IMR-90 (cell line): ENCODE measurements at regions not wholly inside any gene's neighbourhood (a gene's known extent, or its start where the extent isn't known, plus 50 kb on each side); places are given as distances from the start of the nearest gene placed in this dataset.

ENCODE experiments used
- ATAC-seq: fragments of 200-7000 bp; cut with Tn5 transposase; 2 replicates; pipeline ENCODE4 v1.9.1; 2020; ENCODE audit warnings: low read depth, mild to moderate bottlenecking, moderate library complexity
- BruUV-seq: library from RNA; stranded (reverse); fragments of 400-500 nt; replicated peaks from 2 replicates; lab custom pipeline; 2021; lab: Mats Ljungman, UMichigan
- CTCF ChIA-PET: fragments of 300-600 bp; formaldehyde crosslinking; extraction: SDS; loops from one replicate; lab custom pipeline; 2021; ENCODE audit warnings: antibody characterized with exemption; lab: Yijun Ruan, JAX
- POLR2A ChIA-PET: fragments of 300-600 bp; sonication (Branson Sonifier 250); formaldehyde crosslinking; loops from one replicate; lab custom pipeline; 2022; ENCODE audit warnings: antibody characterized with exemption; ENCODE audit not compliant: unreplicated experiment; lab: Charles Lee
- DNase-seq: peaks from one replicate; pipeline ENCODE4 v3.0.0; 2013
- H2AFZ ChIP-seq: replicated peaks from 2 replicates; pipeline ENCODE3; 2013; ENCODE audit warnings: low read length, mild to moderate bottlenecking; ENCODE audit not compliant: poor library complexity
- H2AK5ac ChIP-seq: 2 replicates; pipeline ENCODE4 v1.6.1; 2013; ENCODE audit warnings: low read depth, low read length, inconsistent platforms
- H2AK9ac ChIP-seq: replicated peaks from 2 replicates; pipeline ENCODE3; 2013; ENCODE audit warnings: mild to moderate bottlenecking, low read depth, low read length, moderate library complexity; ENCODE audit not compliant: poor library complexity
- H2BK120ac ChIP-seq: 2 replicates; pipeline ENCODE4 v1.6.1; 2013; ENCODE audit warnings: low read depth, low read length, inconsistent platforms
- H2BK15ac ChIP-seq: 3 replicates; pipeline ENCODE4 v1.6.1; 2013; ENCODE audit warnings: low read depth, low read length, inconsistent platforms
- H2BK20ac ChIP-seq: 2 replicates; pipeline ENCODE4 v1.6.1; 2013; ENCODE audit warnings: low read depth, mild to moderate bottlenecking, inconsistent platforms, low read length, moderate library complexity
- H2BK5ac ChIP-seq: 2 replicates; pipeline ENCODE4 v1.6.1; 2013; ENCODE audit warnings: mild to moderate bottlenecking, low read depth, low read length, inconsistent platforms; ENCODE audit not compliant: poor library complexity, severe bottlenecking
- H3K14ac ChIP-seq: replicated peaks from 2 replicates; pipeline ENCODE4 v1.6.1; 2013; ENCODE audit warnings: low read depth, low read length, inconsistent platforms
- H3K18ac ChIP-seq: 2 replicates; pipeline ENCODE4 v1.6.1; 2013; ENCODE audit warnings: low read depth, low read length, control low read depth
- H3K23ac ChIP-seq: 2 replicates; pipeline ENCODE4 v1.6.1; 2013; ENCODE audit warnings: low read depth, low read length, inconsistent platforms
- H3K27ac ChIP-seq: 2 replicates; pipeline ENCODE4 v1.5.1; 2013; ENCODE audit warnings: mild to moderate bottlenecking, control low read depth, low read length; ENCODE audit not compliant: insufficient read depth
- H3K27me3 ChIP-seq: 2 replicates; pipeline ENCODE4 v1.6.1; 2013; ENCODE audit warnings: low read length; ENCODE audit not compliant: control insufficient read depth, insufficient read depth
- H3K36me3 ChIP-seq: 2 replicates; pipeline ENCODE4 v1.6.1; 2013; ENCODE audit warnings: low read length, mixed read lengths; ENCODE audit not compliant: control insufficient read depth, insufficient read depth
- H3K4ac ChIP-seq: 2 replicates; pipeline ENCODE4 v1.6.1; 2013; ENCODE audit warnings: low read depth, low read length, inconsistent platforms
- H3K4me1 ChIP-seq: 2 replicates; pipeline ENCODE4 v1.6.1; 2013; ENCODE audit warnings: low read length, mixed read lengths; ENCODE audit not compliant: control insufficient read depth, insufficient read depth
- H3K4me2 ChIP-seq: 2 replicates; pipeline ENCODE4 v1.6.1; 2013; ENCODE audit warnings: low read depth, mild to moderate bottlenecking, control low read depth, low read length, moderate library complexity
- H3K4me3 ChIP-seq: 2 replicates; pipeline ENCODE4 v1.5.1; 2013; ENCODE audit warnings: low read depth, mild to moderate bottlenecking, control low read depth, low read length, moderate library complexity; ENCODE audit not compliant: insufficient read depth
- H3K56ac ChIP-seq: 2 replicates; pipeline ENCODE4 v1.6.1; 2013; ENCODE audit warnings: low read length, inconsistent platforms; ENCODE audit not compliant: insufficient read depth; ENCODE audit errors: extremely low read depth
- H3K79me1 ChIP-seq, 2 experiments: 2 replicates each; pipeline ENCODE4 v1.6.1; 2013; ENCODE audit warnings: low read length in 2 of 2, inconsistent platforms in 1 of 2, low read depth in 1 of 2
- H3K9ac ChIP-seq: 2 replicates; pipeline ENCODE4 v1.6.1; 2013; ENCODE audit warnings: low read depth, low read length, control low read depth
- H3K9me1 ChIP-seq: 2 replicates; pipeline ENCODE4 v1.6.1; 2013; ENCODE audit warnings: low read length, inconsistent platforms; ENCODE audit not compliant: insufficient read depth
- H3K9me3 ChIP-seq: 2 replicates; pipeline ENCODE4 v1.6.1; 2013; ENCODE audit warnings: low read length; ENCODE audit not compliant: control insufficient read depth, insufficient read depth
- H4K20me1 ChIP-seq: 2 replicates; pipeline ENCODE4 v1.6.1; 2013; ENCODE audit warnings: low read length, inconsistent platforms; ENCODE audit not compliant: insufficient read depth
- H4K5ac ChIP-seq: 2 replicates; pipeline ENCODE4 v1.6.1; 2013; ENCODE audit warnings: mild to moderate bottlenecking, low read depth, low read length, control low read depth
- H4K8ac ChIP-seq, 2 experiments: 2 replicates each; pipeline ENCODE4 v1.6.1; 2013; ENCODE audit warnings: low read depth in 2 of 2, low read length in 2 of 2, control low read depth in 1 of 2, inconsistent platforms in 1 of 2
- H4K91ac ChIP-seq: 2 replicates; pipeline ENCODE4 v1.6.1; 2013; ENCODE audit warnings: low read depth, low read length, inconsistent platforms; ENCODE audit not compliant: insufficient read depth
- BHLHE40 ChIP-seq: fragments of 150-350 bp; IDR thresholded peaks from 2 replicates; pipeline ENCODE4 v1.6.1; 2016; ENCODE audit warnings: mild to moderate bottlenecking, low read depth, low read length
- CEBPB ChIP-seq: IDR thresholded peaks from 2 replicates; pipeline ENCODE4 v1.6.1; 2012; ENCODE audit warnings: low read depth, low read length, improper control_type of control experiment
- CHD1 ChIP-seq: IDR thresholded peaks from 2 replicates; pipeline ENCODE4 v1.6.1; 2012; ENCODE audit warnings: low read depth, low read length, improper control_type of control experiment
- CTCF ChIP-seq: conservative IDR thresholded peaks from 2 replicates; pipeline ENCODE4 v1.5.1; 2012; ENCODE audit warnings: mild to moderate bottlenecking, low read depth, low read length, improper control_type of control experiment
- ELK1 ChIP-seq: fragments of 150-350 bp; IDR thresholded peaks from 2 replicates; pipeline ENCODE4 v1.6.1; 2016; ENCODE audit warnings: low read depth, mild to moderate bottlenecking, low read length, moderate library complexity, borderline replicate concordance
- MAFK ChIP-seq: IDR thresholded peaks from 2 replicates; pipeline ENCODE4 v1.6.1; 2012; ENCODE audit warnings: low read depth, low read length, improper control_type of control experiment
- MAZ ChIP-seq: IDR thresholded peaks from 2 replicates; pipeline ENCODE4 v1.6.1; 2012; ENCODE audit warnings: low read depth, mild to moderate bottlenecking, low read length, improper control_type of control experiment, moderate library complexity, borderline replicate concordance
- MXI1 ChIP-seq: IDR thresholded peaks from 2 replicates; pipeline ENCODE4 v1.6.1; 2012; ENCODE audit warnings: low read depth, mild to moderate bottlenecking, low read length, moderate library complexity, borderline replicate concordance
- POLR2A ChIP-seq: IDR thresholded peaks from 2 replicates; pipeline ENCODE4 v1.6.1; 2012; ENCODE audit warnings: mild to moderate bottlenecking, low read depth, low read length
- RAD21 ChIP-seq: IDR thresholded peaks from 2 replicates; pipeline ENCODE4 v1.6.1; 2012; ENCODE audit warnings: low read length, improper control_type of control experiment
- RFX5 ChIP-seq: IDR thresholded peaks from 2 replicates; pipeline ENCODE4 v1.8.0; 2012; ENCODE audit warnings: low read depth, mild to moderate bottlenecking, low read length, moderate library complexity
- SMC3 ChIP-seq: fragments of 150-350 bp; IDR thresholded peaks from 2 replicates; pipeline ENCODE4 v1.6.1; 2016; ENCODE audit warnings: low read depth, mild to moderate bottlenecking, antibody characterized with exemption, low read length, moderate library complexity
- USF2 ChIP-seq: fragments of 150-350 bp; IDR thresholded peaks from 2 replicates; pipeline ENCODE4 v1.6.1; 2017; ENCODE audit warnings: mild to moderate bottlenecking, antibody characterized with exemption, low read length, low read depth
- WGBS, 2 experiments: methylation state at CpG; one replicate each; pipeline versions ENCODE4 v1.1.5 to v1.1.7; 2013; ENCODE audit warnings: missing lambda C conversion rate in 2 of 2; ENCODE audit not compliant: insufficient read length in 1 of 2; ENCODE audit errors: extremely low coverage in 2 of 2; 5-methylcytosine and 5-hydroxymethylcytosine counted together
- dilution Hi-C: fragments of 300-500 bp; cut with HindIII; formaldehyde crosslinking; loops from one replicate; pipeline ENCODE4 v1.14.3; 2018; ENCODE audit warnings: low sequenced_read_pairs; ENCODE audit not compliant: unreplicated experiment
- in situ Hi-C: fragments of 300-500 bp; cut with MboI; formaldehyde crosslinking; loops from 3 replicates; pipeline ENCODE4 v1.14.3; 2019; ENCODE audit warnings: low sequenced_read_pairs, inconsistent platforms, mixed read lengths
- intact Hi-C: fragments of 100-400 bp; cut with micrococcal nuclease; formaldehyde crosslinking; loops from 2 replicates; pipeline ENCODE4 v1.10.0; 2022

- H3K4me3 ChIP-seq = no peak overlapping the region
- H2AFZ ChIP-seq = no peak overlapping the region
- H2AK9ac ChIP-seq = no peak overlapping the region
- no peak overlapping the region for H3K4me2 ChIP-seq
- no peaks in the 10 kb centered on the region for H3K36me3 ChIP-seq
- H4K5ac ChIP-seq = no peak overlapping the region
- no peak overlapping the region for H3K4ac ChIP-seq
- no peak overlapping the region for H3K14ac ChIP-seq
- no CpG with 5 or more reads among the region's 3 CpGs for WGBS, 2 experiments
- no peaks in the 10 kb centered on the region for H3K79me1 ChIP-seq
- no peak overlapping the region for H3K9ac ChIP-seq
- CTCF ChIA-PET = no interaction called here
- no peaks in the 10 kb centered on the region for H3K9me3 ChIP-seq
- H3K18ac ChIP-seq = no peak overlapping the region
- intact Hi-C loops (no loop called here), dilution Hi-C loops (no loop called here), in situ Hi-C loops (no loop called here)
- no peak overlapping the region for H3K27ac ChIP-seq
- H4K8ac ChIP-seq = no peak overlapping the region
- H4K91ac ChIP-seq = no peak overlapping the region
- H2BK15ac ChIP-seq = no peak overlapping the region
- no TSS peak for BruUV-seq
- H4K20me1 ChIP-seq = no peaks in the 10 kb centered on the region
- no peak overlapping the region for H2BK120ac ChIP-seq
- H3K23ac ChIP-seq = no peak overlapping the region
- H2BK20ac ChIP-seq = no peak overlapping the region
- H3K27me3 ChIP-seq = no peaks in the 10 kb centered on the region; the same call in none of the 2 replicates
- no peaks in the 10 kb centered on the region for H3K4me1 ChIP-seq
- POLR2A ChIA-PET = no interaction called here
- H3K9me1 ChIP-seq = no peaks in the 10 kb centered on the region
- ATAC-seq (no peak), DNase-seq (no peak)
- TF ChIP-seq MAFK (no peak), CEBPB (no peak), BHLHE40 (no peak), RFX5 (no peak), MXI1 (no peak), POLR2A (no peak), ELK1 (no peak), MAZ (no peak), USF2 (no peak), CHD1 (no peak), RAD21 (no peak), SMC3 (no peak), CTCF (no peak)
- no peak overlapping the region for H3K56ac ChIP-seq
- H2BK5ac ChIP-seq = no peak overlapping the region
- no peak overlapping the region for H2AK5ac ChIP-seq
These were observed 91.6 kb downstream of the GLUL start for GRCh38 chr1:182299728-182300616.
